NB4 (cell line): ENCODE measurements at regions not wholly inside any gene's neighbourhood (a gene's known extent, or its start where the extent isn't known, plus 50 kb on each side); places are given as distances from the start of the nearest gene placed in this dataset.

Experiments
- DNase-seq: peaks from one replicate; pipeline ENCODE4 v3.0.0; 2010; ENCODE audit warnings: low read depth
- H3K4me3 ChIP-seq: one replicate; pipeline ENCODE4 v1.5.1; 2011; ENCODE audit warnings: mild to moderate bottlenecking, low read depth, low read length, moderate library complexity
- MYC ChIP-seq: IDR thresholded peaks from 2 replicates; pipeline ENCODE4 v1.6.1; 2011; ENCODE audit warnings: low read depth, low read length
- POLR2A ChIP-seq: IDR thresholded peaks from 2 replicates; pipeline ENCODE4 v1.6.1; 2011; ENCODE audit warnings: mild to moderate bottlenecking; ENCODE audit not compliant: insufficient read length; ENCODE audit errors: extremely low read depth
- TF ChIP-seq, protein P1 (sequence below): IDR thresholded peaks from 2 replicates; pipeline ENCODE4 v1.6.1; 2011; ENCODE audit warnings: low read depth, low read length
- TF ChIP-seq, protein P2 (sequence below): IDR thresholded peaks from one replicate; pipeline ENCODE4 v1.5.1; 2012; ENCODE audit warnings: low read depth, low read length

DNA sequence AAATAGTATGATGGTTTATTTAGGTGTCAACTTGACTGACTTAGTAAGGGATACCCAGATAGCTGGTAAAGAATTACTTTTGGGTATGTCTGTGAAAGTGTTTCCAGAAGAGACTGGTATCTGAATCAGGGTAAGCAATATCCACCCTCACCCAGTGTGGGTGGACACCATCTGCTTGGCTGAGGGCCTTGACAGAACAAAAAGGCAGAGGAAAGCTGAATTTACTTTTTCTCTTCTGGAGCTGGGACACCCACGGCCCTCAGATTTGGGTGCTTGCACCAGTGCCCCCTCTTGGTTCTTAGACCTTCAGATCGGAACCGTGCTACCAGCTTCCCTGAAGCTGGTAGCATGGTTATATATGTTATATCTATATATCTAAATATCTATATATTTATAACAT is 489.5 kb upstream of the MPDZ start:
- DNase-seq: no peak
- no peak overlapping the region for H3K4me3 ChIP-seq
- TF ChIP-seq, protein P1, sequence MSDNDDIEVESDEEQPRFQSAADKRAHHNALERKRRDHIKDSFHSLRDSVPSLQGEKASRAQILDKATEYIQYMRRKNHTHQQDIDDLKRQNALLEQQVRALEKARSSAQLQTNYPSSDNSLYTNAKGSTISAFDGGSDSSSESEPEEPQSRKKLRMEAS: no peak
- TF ChIP-seq MYC (no peak), POLR2A (no peak)
- TF ChIP-seq, protein P2, sequence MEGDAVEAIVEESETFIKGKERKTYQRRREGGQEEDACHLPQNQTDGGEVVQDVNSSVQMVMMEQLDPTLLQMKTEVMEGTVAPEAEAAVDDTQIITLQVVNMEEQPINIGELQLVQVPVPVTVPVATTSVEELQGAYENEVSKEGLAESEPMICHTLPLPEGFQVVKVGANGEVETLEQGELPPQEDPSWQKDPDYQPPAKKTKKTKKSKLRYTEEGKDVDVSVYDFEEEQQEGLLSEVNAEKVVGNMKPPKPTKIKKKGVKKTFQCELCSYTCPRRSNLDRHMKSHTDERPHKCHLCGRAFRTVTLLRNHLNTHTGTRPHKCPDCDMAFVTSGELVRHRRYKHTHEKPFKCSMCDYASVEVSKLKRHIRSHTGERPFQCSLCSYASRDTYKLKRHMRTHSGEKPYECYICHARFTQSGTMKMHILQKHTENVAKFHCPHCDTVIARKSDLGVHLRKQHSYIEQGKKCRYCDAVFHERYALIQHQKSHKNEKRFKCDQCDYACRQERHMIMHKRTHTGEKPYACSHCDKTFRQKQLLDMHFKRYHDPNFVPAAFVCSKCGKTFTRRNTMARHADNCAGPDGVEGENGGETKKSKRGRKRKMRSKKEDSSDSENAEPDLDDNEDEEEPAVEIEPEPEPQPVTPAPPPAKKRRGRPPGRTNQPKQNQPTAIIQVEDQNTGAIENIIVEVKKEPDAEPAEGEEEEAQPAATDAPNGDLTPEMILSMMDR: no peak

DNA sequence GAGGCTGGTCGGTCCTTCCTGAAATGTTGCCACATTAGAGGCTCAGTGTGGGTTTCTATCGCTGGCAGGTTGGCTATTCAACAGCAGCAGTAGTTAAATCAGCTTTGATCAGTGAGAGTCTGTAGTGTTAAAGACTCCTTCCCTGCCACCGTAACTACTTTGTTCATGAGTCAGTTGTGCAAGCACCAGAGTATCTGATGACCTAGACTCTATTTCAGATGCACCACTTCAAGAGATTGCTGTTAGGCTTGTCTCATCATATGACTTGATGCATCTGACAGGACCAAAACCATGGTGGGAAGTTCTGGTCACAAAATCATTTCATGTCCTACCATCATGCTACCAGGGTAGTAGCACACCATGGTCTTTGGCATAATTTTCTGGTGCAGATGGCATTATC is 482.7 kb upstream of the MPDZ start:
- no peak overlapping the region for H3K4me3 ChIP-seq
- TF ChIP-seq MYC (no peak), POLR2A (no peak)
- TF ChIP-seq, protein P2: no peak
- TF ChIP-seq, protein P1: no peak
- no peak for DNase-seq

DNA sequence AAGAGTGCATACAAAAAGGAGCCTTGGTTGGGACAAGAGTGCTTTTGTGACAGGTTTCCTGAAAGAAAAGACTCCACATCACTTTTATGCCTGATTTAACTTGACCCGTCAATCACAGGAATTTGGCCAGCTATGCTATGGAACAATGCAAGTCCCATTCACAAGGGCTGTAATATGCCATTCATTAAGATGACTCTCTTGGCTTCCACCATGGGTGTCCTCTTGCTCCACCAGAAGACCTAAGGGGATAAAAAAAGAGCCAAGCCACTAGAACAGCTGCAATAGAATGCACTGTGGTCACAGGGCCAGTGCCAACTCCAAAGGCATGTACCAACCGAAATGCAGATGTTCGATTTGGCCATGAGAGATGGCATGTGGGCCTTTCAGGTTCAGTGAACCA is 480.1 kb upstream of the MPDZ start:
- H3K4me3 ChIP-seq: no peak overlapping the region
- TF ChIP-seq, protein P2: no peak
- TF ChIP-seq POLR2A (no peak), MYC (no peak)
- TF ChIP-seq, protein P1: no peak
- no peak for DNase-seq

DNA sequence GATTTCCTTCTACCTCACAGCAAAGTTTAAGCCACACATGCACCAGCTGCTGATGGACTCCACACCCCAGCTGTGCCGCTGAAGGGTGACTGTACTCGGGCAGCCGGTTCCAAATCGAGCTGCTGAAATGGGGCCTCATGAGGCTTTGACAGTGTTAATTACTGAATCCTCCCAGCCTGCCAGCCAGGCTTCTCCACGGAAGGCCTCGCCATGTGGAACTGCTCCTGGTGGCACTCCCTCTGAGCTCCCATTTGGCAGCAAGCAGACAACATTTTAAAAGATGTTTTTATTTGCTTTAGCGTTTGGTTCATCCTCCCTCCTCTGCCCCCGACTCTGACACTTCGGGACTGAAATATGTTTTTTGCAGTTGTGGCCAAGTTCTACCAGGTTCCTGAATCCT is 479.4 kb upstream of the MPDZ start:
- DNase-seq: no peak
- H3K4me3 ChIP-seq: no peak overlapping the region
- TF ChIP-seq, protein P2: no peak
- TF ChIP-seq, protein P1: no peak
- no peak for TF ChIP-seq POLR2A
- no peak for TF ChIP-seq MYC

DNA sequence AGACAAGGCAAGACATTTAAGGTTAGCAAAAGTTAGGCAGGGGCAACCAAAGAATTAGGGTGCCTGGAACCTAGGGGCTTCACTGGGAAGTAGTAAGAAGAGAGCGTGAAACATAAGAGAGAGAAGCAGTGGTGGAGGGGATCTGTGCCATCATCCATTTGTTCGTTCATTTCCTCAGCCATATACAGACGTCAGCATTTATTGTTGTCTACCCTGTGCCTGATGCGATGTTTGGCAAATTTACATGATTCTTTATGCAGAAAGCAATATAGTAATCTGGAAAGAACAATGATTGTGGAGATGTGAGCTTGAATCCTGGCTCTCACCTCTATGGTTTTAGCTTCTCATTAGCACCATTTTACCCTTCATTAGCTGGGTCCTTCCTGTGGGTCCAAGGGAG is 477.5 kb upstream of the MPDZ start:
- TF ChIP-seq, protein P1: no peak
- TF ChIP-seq MYC (no peak), POLR2A (no peak)
- TF ChIP-seq, protein P2: no peak
- no peak for DNase-seq
- no peak overlapping the region for H3K4me3 ChIP-seq

DNA sequence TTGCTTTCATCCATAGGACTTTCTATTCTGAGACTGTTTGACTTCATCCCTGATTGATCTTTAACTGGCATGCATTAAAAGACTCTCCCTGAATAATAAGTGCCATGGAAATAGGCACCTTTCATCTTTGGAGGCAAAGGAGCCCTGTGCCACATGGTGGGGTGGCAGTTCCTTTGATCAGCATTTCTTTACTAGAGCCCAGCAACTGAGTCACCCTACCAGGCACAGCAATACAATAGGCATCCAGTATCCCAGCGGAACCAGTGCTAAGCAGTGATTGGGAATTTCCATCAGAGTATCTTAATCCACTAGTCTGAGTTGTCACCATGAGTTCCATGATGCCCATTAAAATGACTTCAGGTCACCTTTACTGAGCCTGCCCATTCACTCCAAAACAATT is 476.1 kb upstream of the MPDZ start:
- no peak for DNase-seq
- TF ChIP-seq POLR2A: no peak
- TF ChIP-seq, protein P1: no peak
- TF ChIP-seq, protein P2: no peak
- TF ChIP-seq MYC: no peak
- no peak overlapping the region for H3K4me3 ChIP-seq
